ENCODE measurements at regions not wholly inside any gene's neighbourhood (a gene's known extent, or its start where the extent isn't known, plus 50 kb on each side); places are given as distances from the start of the nearest gene placed in this dataset.
"Not testable (repeated sequence)": the region's sequence is repeated elsewhere in the genome, so short reads cannot be mapped to it uniquely, and the experiment has no call there.

GRCh38 chr1:53399370-53400133 lies 59.6 kb upstream of the DMRTB1 start:
- not testable (repeated sequence) for TF ChIP-seq POLR2A, CTCF (IDR thresholded peaks at IDR 0.05)
